OCI-LY1 (cell line): ENCODE measurements at regions not wholly inside any gene's neighbourhood (a gene's known extent, or its start where the extent isn't known, plus 50 kb on each side); places are given as distances from the start of the nearest gene placed in this dataset.

ENCODE experiments used
- H2AFZ ChIP-seq: fragments of 200-600 bp; sonication (generic), shearing (Covaris generic); 2 replicates; pipeline ENCODE4 v1.6.0; 2014; ENCODE audit warnings: antibody characterized with exemption, mild to moderate bottlenecking, low read length
- H3F3A ChIP-seq: fragments of 200-600 bp; sonication (generic), shearing (Covaris generic); 2 replicates; pipeline ENCODE4 v1.6.0; 2014; ENCODE audit warnings: mild to moderate bottlenecking, antibody characterized with exemption, low read length, moderate library complexity; ENCODE audit not compliant: insufficient read depth
- H3K27ac ChIP-seq: fragments of 200-600 bp; sonication (generic); 2 replicates; pipeline ENCODE4 v1.5.1; 2014; ENCODE audit warnings: low read length, mixed run types, mild to moderate bottlenecking, low read depth; ENCODE audit not compliant: poor library complexity, severe bottlenecking
- H3K27me3 ChIP-seq: fragments of 200-600 bp; sonication (generic); 2 replicates; pipeline ENCODE4 v1.6.0; 2014; ENCODE audit warnings: antibody characterized with exemption, mild to moderate bottlenecking, low read length, moderate library complexity; ENCODE audit not compliant: insufficient read depth
- H3K36me3 ChIP-seq: fragments of 200-600 bp; sonication (generic); 2 replicates; pipeline ENCODE4 v1.6.1; 2014; ENCODE audit warnings: mild to moderate bottlenecking, antibody characterized with exemption, low read length, moderate library complexity, mixed read lengths; ENCODE audit not compliant: insufficient read depth
- H3K4me1 ChIP-seq: fragments of 200-600 bp; sonication (generic); 2 replicates; pipeline ENCODE4 v1.5.1; 2014; ENCODE audit warnings: mild to moderate bottlenecking, low read length, moderate library complexity; ENCODE audit not compliant: insufficient read depth, severe bottlenecking
- H3K4me2 ChIP-seq: fragments of 200-600 bp; sonication (generic), shearing (Covaris generic); 2 replicates; pipeline ENCODE4 v1.6.1; 2014; ENCODE audit warnings: low read length
- H3K4me3 ChIP-seq: fragments of 200-600 bp; sonication (generic); 2 replicates; pipeline ENCODE4 v1.5.1; 2014; ENCODE audit warnings: low read length, low read depth, mild to moderate bottlenecking, mixed read lengths; ENCODE audit not compliant: poor library complexity, severe bottlenecking
- H3K79me2 ChIP-seq: fragments of 200-600 bp; shearing (Covaris generic); 2 replicates; pipeline ENCODE4 v1.6.1; 2016; ENCODE audit warnings: mixed run types, low read length, mixed read lengths; ENCODE audit not compliant: insufficient read depth
- H3K9ac ChIP-seq: fragments of 200-600 bp; sonication (generic), shearing (Covaris generic); 2 replicates; pipeline ENCODE4 v1.6.1; 2014; ENCODE audit warnings: mild to moderate bottlenecking, low read length, mixed read lengths
- H3K9me2 ChIP-seq: fragments of 200-600 bp; sonication (generic), shearing (Covaris generic); 2 replicates; pipeline ENCODE4 v1.6.1; 2014; ENCODE audit warnings: low read depth, mild to moderate bottlenecking, low read length, mixed read lengths
- H3K9me3 ChIP-seq: fragments of 200-600 bp; shearing (Covaris generic); 2 replicates; pipeline ENCODE4 v1.6.1; 2014; ENCODE audit warnings: low read length, mixed read lengths
- H4K20me1 ChIP-seq: fragments of 200-600 bp; sonication (generic), shearing (Covaris generic); 2 replicates; pipeline ENCODE4 v1.6.0; 2016; ENCODE audit warnings: mild to moderate bottlenecking, low read length; ENCODE audit not compliant: insufficient read depth
- EZH2 ChIP-seq: fragments of 200-600 bp; sonication (generic), shearing (Covaris generic); IDR thresholded peaks from 2 replicates; pipeline ENCODE4 v1.8.0; 2017; ENCODE audit warnings: borderline replicate concordance, mixed run types, mild to moderate bottlenecking, antibody characterized with exemption, low read length, moderate library complexity, mixed read lengths
- TF ChIP-seq, protein P1 (sequence below): fragments of 200-600 bp; sonication (generic), shearing (Covaris generic); IDR thresholded peaks from 2 replicates; pipeline ENCODE4 v1.5.1; 2017; ENCODE audit warnings: mild to moderate bottlenecking, antibody characterized with exemption, low read length, moderate library complexity, mixed read lengths

- Histone ChIP-seq H3K4me3 (no peak overlapping the region), H3K9me2 (no peaks in the 10 kb centered on the region), H4K20me1 (no peaks in the 10 kb centered on the region), H3K27me3 (no peaks in the 10 kb centered on the region), H3K36me3 (no peaks in the 10 kb centered on the region), H3K9ac (no peak overlapping the region), H3K27ac (no peak overlapping the region), H3K4me2 (no peak overlapping the region), H2AFZ (no peak overlapping the region), H3K79me2 (no peaks in the 10 kb centered on the region), H3K9me3 (no peaks in the 10 kb centered on the region), H3F3A (no peaks in the 10 kb centered on the region), H3K4me1 (no peaks in the 10 kb centered on the region)
- TF ChIP-seq EZH2: no peak
- TF ChIP-seq, protein P1, sequence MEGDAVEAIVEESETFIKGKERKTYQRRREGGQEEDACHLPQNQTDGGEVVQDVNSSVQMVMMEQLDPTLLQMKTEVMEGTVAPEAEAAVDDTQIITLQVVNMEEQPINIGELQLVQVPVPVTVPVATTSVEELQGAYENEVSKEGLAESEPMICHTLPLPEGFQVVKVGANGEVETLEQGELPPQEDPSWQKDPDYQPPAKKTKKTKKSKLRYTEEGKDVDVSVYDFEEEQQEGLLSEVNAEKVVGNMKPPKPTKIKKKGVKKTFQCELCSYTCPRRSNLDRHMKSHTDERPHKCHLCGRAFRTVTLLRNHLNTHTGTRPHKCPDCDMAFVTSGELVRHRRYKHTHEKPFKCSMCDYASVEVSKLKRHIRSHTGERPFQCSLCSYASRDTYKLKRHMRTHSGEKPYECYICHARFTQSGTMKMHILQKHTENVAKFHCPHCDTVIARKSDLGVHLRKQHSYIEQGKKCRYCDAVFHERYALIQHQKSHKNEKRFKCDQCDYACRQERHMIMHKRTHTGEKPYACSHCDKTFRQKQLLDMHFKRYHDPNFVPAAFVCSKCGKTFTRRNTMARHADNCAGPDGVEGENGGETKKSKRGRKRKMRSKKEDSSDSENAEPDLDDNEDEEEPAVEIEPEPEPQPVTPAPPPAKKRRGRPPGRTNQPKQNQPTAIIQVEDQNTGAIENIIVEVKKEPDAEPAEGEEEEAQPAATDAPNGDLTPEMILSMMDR: no peak
Measured at GRCh38 chr5:12246036-12246435, 341.8 kb upstream of the CTNND2 start.

DNA sequence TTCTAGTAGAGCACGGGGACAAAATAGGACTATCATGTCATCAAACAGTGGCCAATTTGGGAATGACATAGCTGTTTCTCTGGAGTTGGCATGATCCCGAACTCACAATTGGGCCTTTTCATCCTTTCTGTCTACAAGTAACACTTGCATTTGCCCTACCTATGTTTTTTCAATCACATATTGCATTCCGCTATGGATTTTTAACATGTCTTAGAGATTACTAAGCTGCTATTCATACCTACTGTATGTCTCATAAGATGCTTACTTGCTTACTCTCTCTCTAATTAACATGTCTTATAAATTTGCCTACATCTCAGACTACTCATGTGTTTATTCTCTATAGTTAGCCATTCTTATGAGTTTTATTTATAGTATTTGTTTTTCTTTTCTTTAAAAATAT is 341.2 kb upstream of the CTNND2 start:
- Histone ChIP-seq H2AFZ (no peak overlapping the region), H3K9ac (no peak overlapping the region), H3K4me2 (no peak overlapping the region), H3K79me2 (no peaks in the 10 kb centered on the region), H3K9me2 (no peaks in the 10 kb centered on the region), H3K4me1 (no peaks in the 10 kb centered on the region), H3K9me3 (no peaks in the 10 kb centered on the region), H3F3A (no peaks in the 10 kb centered on the region), H3K36me3 (no peaks in the 10 kb centered on the region), H3K27ac (no peak overlapping the region), H3K4me3 (no peak overlapping the region), H4K20me1 (no peaks in the 10 kb centered on the region), H3K27me3 (no peaks in the 10 kb centered on the region)
- TF ChIP-seq, protein P1: no peak
- no peak for TF ChIP-seq EZH2

DNA sequence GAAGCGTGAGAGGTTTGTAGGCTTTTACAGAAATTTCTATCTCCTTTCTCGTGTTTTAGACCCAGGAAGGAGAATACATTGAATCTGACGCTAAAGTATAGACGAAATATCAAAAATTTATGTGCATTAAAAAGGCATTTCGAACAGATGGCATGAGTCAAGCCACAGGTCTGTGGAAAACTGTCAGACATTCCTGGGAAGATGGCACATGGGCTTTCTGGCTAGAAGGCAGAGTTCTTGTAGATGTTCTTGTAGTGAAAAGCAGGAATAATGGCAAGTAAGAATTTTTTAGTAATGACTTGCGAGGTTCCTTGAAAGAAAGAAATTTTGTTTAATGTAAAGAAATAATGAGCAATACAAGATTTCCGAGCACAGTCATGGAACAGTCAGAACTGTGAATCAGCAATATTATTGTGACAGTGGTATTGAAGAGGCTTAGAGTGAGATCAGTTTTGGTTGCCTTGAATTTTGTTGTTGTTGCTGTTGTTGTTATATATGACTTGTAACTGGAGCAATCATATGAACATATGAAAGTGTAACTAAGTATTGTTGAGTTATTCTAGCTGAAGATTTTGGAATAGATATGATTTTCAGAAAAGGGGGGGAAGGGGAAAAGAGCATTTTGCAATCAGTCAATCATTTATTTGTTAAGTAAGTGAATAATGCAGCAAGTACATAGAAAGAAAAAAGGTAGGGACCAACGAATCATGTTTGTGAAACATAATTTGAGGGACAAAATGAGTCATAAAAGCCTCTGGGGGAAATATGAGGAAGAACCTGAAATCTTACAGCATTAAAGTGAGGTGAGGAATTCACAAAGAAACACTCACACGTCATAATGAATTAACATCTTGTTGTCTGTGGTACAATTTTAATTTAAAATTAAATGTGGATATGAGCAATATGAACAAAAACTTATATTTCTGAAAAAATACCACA is 339.0 kb upstream of the CTNND2 start:
- Histone ChIP-seq H3K27ac (no peak overlapping the region), H3K4me3 (no peak overlapping the region), H3K4me1 (no peaks in the 10 kb centered on the region), H3K9me2 (no peaks in the 10 kb centered on the region), H3K4me2 (no peak overlapping the region), H2AFZ (no peak overlapping the region), H3K36me3 (no peaks in the 10 kb centered on the region), H3K9ac (no peak overlapping the region), H3K79me2 (no peaks in the 10 kb centered on the region), H3K9me3 (no peaks in the 10 kb centered on the region), H4K20me1 (no peaks in the 10 kb centered on the region), H3F3A (no peaks in the 10 kb centered on the region), H3K27me3 (no peaks in the 10 kb centered on the region)
- TF ChIP-seq, protein P1: no peak
- no peak for TF ChIP-seq EZH2
